A549 (cell line): ENCODE measurements at regions not wholly inside any gene's neighbourhood (a gene's known extent, or its start where the extent isn't known, plus 50 kb on each side); places are given as distances from the start of the nearest gene placed in this dataset.

Experiments
- ATAC-seq, 2 experiments: fragments of 200-7000 bp in 1 of 2; fragments of >200 bp in 1 of 2; cut with Nextera tagmentation in 1 of 2; cut with Tn5 transposase in 1 of 2; 3 replicates each; pipeline versions ENCODE4 v1.8.0 to v1.9.1; 2018 to 2020; ENCODE audit warnings: mild to moderate bottlenecking in 1 of 2, moderate library complexity in 1 of 2
- CTCF ChIA-PET: fragments of 300-600 bp; sonication (Branson Sonifier 250); formaldehyde crosslinking; extraction: SDS; loops from one replicate; lab custom pipeline; 2021; ENCODE audit warnings: antibody characterized with exemption, inconsistent platforms; lab: Yijun Ruan, JAX
- POLR2A ChIA-PET: fragments of 350-600 bp; formaldehyde crosslinking; extraction: SDS; loops from one replicate; lab custom pipeline; 2021; ENCODE audit warnings: antibody characterized with exemption, inconsistent platforms; lab: Yijun Ruan, JAX
- DNase-seq, 2 experiments: peaks; one replicate each; pipeline versions ENCODE4 v3.0.0 to v3.0.0-alpha.2; 2011 to 2016; ENCODE audit warnings: low read depth in 1 of 2, low spot score in 1 of 2
- FAIRE-seq: peaks from 2 replicates; lab custom pipeline; 2011; peaks lifted over from hg19 to GRCh38; lab: Jason Lieb, UNC
- H3K27ac ChIP-seq, 2 experiments: fragments of >200 bp; sonication (Bioruptor Twin); formaldehyde crosslinking; 3 replicates each; pipeline ENCODE4 v1.5.1; 2016 to 2017
- H3K4me1 ChIP-seq: fragments of >200 bp; sonication (Bioruptor Twin); formaldehyde crosslinking; 3 replicates; pipeline ENCODE4 v1.6.1; 2016
- H3K4me2 ChIP-seq: fragments of >200 bp; sonication (Bioruptor Twin); formaldehyde crosslinking; 3 replicates; pipeline ENCODE4 v1.6.1; 2016
- H3K4me3 ChIP-seq: fragments of >200 bp; sonication (Bioruptor Twin); formaldehyde crosslinking; 3 replicates; pipeline ENCODE4 v1.5.1; 2016
- H3K9me3 ChIP-seq: fragments of >200 bp; sonication (Bioruptor Twin); formaldehyde crosslinking; 3 replicates; pipeline ENCODE4 v1.6.1; 2016
- ATOH8 ChIP-seq: fragments of 250-450 bp; sonication (Bioruptor Pico); IDR thresholded peaks from 2 replicates; pipeline ENCODE4 v1.5.0; 2020; ENCODE audit warnings: low read depth, mild to moderate bottlenecking, moderate library complexity
- BHLHE40 ChIP-seq: IDR thresholded peaks from 2 replicates; pipeline ENCODE4 v1.6.1; 2012; ENCODE audit warnings: low read depth, low read length, inconsistent platforms
- CHD2 ChIP-seq: fragments of 150-350 bp; IDR thresholded peaks from 2 replicates; pipeline ENCODE4 v1.6.1; 2014; ENCODE audit warnings: low read length; ENCODE audit not compliant: partially characterized antibody
- ELK1 ChIP-seq: fragments of 150-350 bp; IDR thresholded peaks from 2 replicates; pipeline ENCODE4 v1.6.1; 2014; ENCODE audit warnings: low read depth, mild to moderate bottlenecking, low read length
- HDAC2 ChIP-seq: fragments of 200-600 bp; sonication (generic); IDR thresholded peaks from 2 replicates; pipeline ENCODE4 v1.6.1; 2016
- HES2 ChIP-seq: fragments of >200 bp; sonication (Bioruptor Twin); formaldehyde crosslinking; IDR thresholded peaks from 2 replicates; pipeline ENCODE4 v1.6.1; 2016
- HOXA7 ChIP-seq: fragments of 250-450 bp; sonication (Bioruptor Pico); IDR thresholded peaks from 2 replicates; pipeline ENCODE4 v1.5.0; 2020; ENCODE audit warnings: mild to moderate bottlenecking, moderate library complexity
- JUN ChIP-seq, 2 experiments: fragments of >200 bp; sonication (Bioruptor Twin); formaldehyde crosslinking; IDR thresholded peaks; 2 replicates in 1 of 2; 3 replicates in 1 of 2; pipeline ENCODE4 v1.6.1; 2016 to 2017
- KDM5A ChIP-seq: fragments of 200-600 bp; sonication (generic); IDR thresholded peaks from 2 replicates; pipeline ENCODE4 v1.6.1; 2016; ENCODE audit warnings: antibody characterized with exemption, mild to moderate bottlenecking
- MAFK ChIP-seq: fragments of 450-650 bp; IDR thresholded peaks from 2 replicates; pipeline ENCODE4 v1.6.1; 2014; ENCODE audit not compliant: partially characterized antibody
- PHF8 ChIP-seq: fragments of 200-600 bp; sonication (generic); IDR thresholded peaks from 2 replicates; pipeline ENCODE4 v1.6.1; 2016; ENCODE audit warnings: low read depth, mild to moderate bottlenecking, antibody characterized with exemption, moderate library complexity, borderline replicate concordance
- RCOR1 ChIP-seq: fragments of 150-350 bp; IDR thresholded peaks from 2 replicates; pipeline ENCODE4 v1.6.1; 2014; ENCODE audit warnings: antibody characterized with exemption, low read length, low read depth
- REST ChIP-seq: fragments of 200-600 bp; sonication (generic); IDR thresholded peaks from 2 replicates; pipeline ENCODE4 v1.6.1; 2016; ENCODE audit warnings: antibody characterized with exemption, mild to moderate bottlenecking, moderate library complexity
- RNF2 ChIP-seq: fragments of 200-600 bp; sonication (generic); IDR thresholded peaks from 2 replicates; pipeline ENCODE4 v1.6.1; 2016; ENCODE audit warnings: low read depth, mild to moderate bottlenecking, antibody characterized with exemption, moderate library complexity, borderline replicate concordance
- SREBF2 ChIP-seq: fragments of 450-650 bp; IDR thresholded peaks from 2 replicates; pipeline ENCODE4 v1.6.1; 2014; ENCODE audit warnings: mild to moderate bottlenecking, moderate library complexity
- TP53 ChIP-seq: fragments of 250-450 bp; sonication (Bioruptor Pico); IDR thresholded peaks from 2 replicates; pipeline ENCODE4 v1.5.0; 2021; ENCODE audit warnings: mild to moderate bottlenecking, moderate library complexity
- USF2 ChIP-seq: fragments of 450-650 bp; IDR thresholded peaks from 2 replicates; pipeline ENCODE4 v1.6.1; 2014; ENCODE audit warnings: antibody characterized with exemption
- ZC3H11A ChIP-seq: fragments of 450-650 bp; IDR thresholded peaks from 2 replicates; pipeline ENCODE4 v1.6.1; 2014; ENCODE audit warnings: antibody characterized with exemption, mild to moderate bottlenecking
- WGBS: methylation state at CpG from one replicate; pipeline ENCODE4 v1.1.6; 2017; ENCODE audit errors: missing lambda C conversion rate; 5-methylcytosine and 5-hydroxymethylcytosine counted together

GRCh38 chr5:89967771-89968444 is 441.6 kb downstream of the CETN3 start:
- Histone ChIP-seq H3K9me3 (no peaks in the 10 kb centered on the region), H3K4me1 (no peaks in the 10 kb centered on the region), H3K4me3 (no peak overlapping the region), H3K4me2 (no peak overlapping the region), H3K27ac (no peak overlapping the region)
- TF ChIP-seq MAFK (peak; percentile 54), JUN (IDR thresholded peaks at IDR 0.05) (no peak)
- ChIA-PET CTCF (no interaction called here), POLR2A (no interaction called here)
- WGBS, result 42% methylated on average over 1 of the region's 1 CpG
- DNase-seq (no peak), ATAC-seq (no peak), FAIRE-seq (no peak)

- no peak for FAIRE-seq
- no peak for ATAC-seq
- POLR2A ChIA-PET, result no interaction called here
- DNase-seq, result no peak
- CTCF ChIA-PET, result no interaction called here
- Histone ChIP-seq H3K4me1 (no peaks in the 10 kb centered on the region), H3K9me3 (no peaks in the 10 kb centered on the region), H3K4me2 (no peak overlapping the region), H3K27ac (no peak overlapping the region), H3K4me3 (no peak overlapping the region)
- TF ChIP-seq HES2 (no peak), USF2 (no peak), REST (no peak), HDAC2 (no peak), JUN (IDR thresholded peaks at IDR 0.05) (no peak), RNF2 (no peak), ELK1 (no peak), KDM5A (no peak), CHD2 (no peak), RCOR1 (no peak), PHF8 (no peak), TP53 (CRISPR knock-in tag) (no peak), ZC3H11A (no peak), HOXA7 (CRISPR knock-in tag) (no peak), SREBF2 (no peak), ATOH8 (no peak), BHLHE40 (no peak)
- WGBS, result 71% methylated on average over 1 of the region's 1 CpG
Observed at GRCh38 chr5:89956838-89957237, 452.7 kb downstream of the CETN3 start.
